Retinal pigment epithelial cell (primary cell): ENCODE measurements at regions not wholly inside any gene's neighbourhood (a gene's known extent, or its start where the extent isn't known, plus 50 kb on each side); places are given as distances from the start of the nearest gene placed in this dataset.
"Not testable (repeated sequence)": the region's sequence is repeated elsewhere in the genome, so short reads cannot be mapped to it uniquely, and the experiment has no call there.

ENCODE experiments used
- DNase-seq: peaks from one replicate; pipeline ENCODE4 v3.0.0-alpha.2; 2010; ENCODE audit warnings: low read depth
- H3K4me3 ChIP-seq: 2 replicates; pipeline ENCODE4 v1.5.1; 2011; ENCODE audit warnings: mild to moderate bottlenecking, low read length, control low read depth, moderate library complexity
- CTCF ChIP-seq: conservative IDR thresholded peaks from 2 replicates; pipeline ENCODE4 v1.5.1; 2011; ENCODE audit warnings: low read depth, low read length, control low read depth, inconsistent platforms

DNA sequence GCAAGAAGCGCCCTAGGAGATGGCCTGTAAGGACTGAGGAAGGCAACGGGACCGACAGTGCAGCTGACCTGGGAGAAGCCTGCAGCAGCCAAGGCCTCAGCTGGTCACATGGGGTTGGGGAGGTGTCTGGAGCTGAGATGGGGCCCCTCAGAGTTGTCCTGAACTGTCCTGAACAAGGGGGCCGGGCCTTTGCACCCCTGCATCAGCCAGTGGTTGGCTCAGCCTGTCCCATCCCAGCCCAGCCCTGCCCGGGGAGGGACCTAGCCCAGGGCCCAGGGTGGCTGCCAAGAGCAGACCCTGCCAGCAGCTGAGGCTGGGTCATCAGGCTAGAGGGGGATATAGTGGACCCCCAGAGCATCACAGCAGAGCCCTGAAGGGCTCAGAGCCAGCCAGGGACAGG is 122.8 kb upstream of the PPP1R26 start:
- TF ChIP-seq CTCF: no peak
- H3K4me3 ChIP-seq: no peak overlapping the region
- no peak for DNase-seq

DNA sequence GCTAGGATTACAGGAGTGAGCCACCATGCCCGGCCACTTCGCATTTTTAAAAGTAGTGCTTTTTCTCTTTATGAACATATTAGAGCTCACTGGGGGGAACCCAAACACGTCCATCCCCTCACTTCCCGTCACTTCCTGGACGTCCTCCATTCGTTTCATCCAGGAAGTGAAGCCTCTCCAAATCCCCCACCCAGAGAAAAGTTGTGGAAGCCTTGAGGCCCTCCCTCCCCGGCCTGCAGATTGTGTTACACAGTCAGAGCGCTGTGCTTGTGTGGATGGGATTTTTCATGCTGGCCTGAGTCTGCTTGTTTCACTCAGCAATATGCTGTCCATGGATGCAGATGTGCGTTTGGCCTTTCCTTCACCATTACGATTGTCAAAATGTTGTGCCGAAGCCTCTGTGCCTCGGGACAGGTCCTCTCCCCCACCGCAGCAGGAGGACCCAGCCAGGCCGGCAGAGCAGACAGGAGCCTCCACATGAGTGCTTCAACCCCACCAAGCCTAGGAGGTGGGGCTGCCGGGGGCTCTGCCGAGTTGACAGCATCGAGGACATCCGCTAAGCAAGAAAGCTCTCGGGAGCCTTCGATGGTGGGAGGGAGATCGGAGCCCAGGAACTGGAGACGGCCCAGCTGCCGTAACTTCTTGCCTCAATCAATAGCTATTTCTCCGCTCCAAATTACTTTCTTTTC is 121.6 kb upstream of the PPP1R26 start:
- TF ChIP-seq CTCF: no peak
- H3K4me3 ChIP-seq: no peak overlapping the region
- DNase-seq: no peak

DNA sequence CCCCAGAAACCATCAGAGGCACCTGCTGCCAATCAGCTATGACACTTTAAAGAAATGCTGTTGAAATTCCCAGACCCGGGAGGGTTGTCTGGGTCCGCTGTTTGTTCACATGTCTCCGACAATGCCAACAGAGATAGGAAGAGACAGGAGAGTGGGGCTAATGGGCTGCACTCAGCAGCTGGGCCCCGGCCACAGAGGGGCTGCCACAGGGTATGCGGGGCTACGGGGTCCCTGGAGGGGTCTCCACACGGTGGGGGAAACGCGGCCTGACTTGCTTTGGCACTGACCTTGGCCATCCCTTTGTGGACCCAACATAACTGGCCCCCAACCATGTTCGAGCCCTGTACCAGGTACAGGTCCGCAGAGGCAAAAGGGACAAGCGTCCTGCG is 121.0 kb upstream of the PPP1R26 start:
- H3K4me3 ChIP-seq: no peak overlapping the region
- no peak for TF ChIP-seq CTCF
- DNase-seq: no peak

GRCh38 chr9:135359764-135360163 is 119.8 kb upstream of the PPP1R26 start:
- no peak overlapping the region for H3K4me3 ChIP-seq
- no peak for DNase-seq
- TF ChIP-seq CTCF: no peak

DNA sequence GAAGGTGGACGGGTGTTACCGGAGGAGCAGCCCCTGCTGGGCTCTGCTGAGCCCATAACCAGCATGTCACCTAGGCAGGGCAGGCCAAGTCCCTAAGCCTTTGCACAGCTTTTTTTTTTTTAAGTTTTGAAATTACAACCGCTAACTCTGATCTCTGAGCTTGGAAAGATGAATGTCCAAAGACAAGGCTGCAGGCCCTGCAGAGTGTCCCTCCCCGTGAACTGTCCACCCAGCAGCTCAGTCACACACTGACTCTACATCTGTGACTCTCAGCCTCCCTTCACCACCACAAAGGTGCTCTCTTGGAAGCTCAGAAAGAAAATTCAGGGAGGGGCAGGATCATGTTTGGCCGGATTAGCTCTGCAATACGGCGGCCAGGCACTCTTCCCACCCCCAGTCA is 119.0 kb upstream of the PPP1R26 start:
- no peak for TF ChIP-seq CTCF
- H3K4me3 ChIP-seq: no peak overlapping the region
- DNase-seq: no peak

DNA sequence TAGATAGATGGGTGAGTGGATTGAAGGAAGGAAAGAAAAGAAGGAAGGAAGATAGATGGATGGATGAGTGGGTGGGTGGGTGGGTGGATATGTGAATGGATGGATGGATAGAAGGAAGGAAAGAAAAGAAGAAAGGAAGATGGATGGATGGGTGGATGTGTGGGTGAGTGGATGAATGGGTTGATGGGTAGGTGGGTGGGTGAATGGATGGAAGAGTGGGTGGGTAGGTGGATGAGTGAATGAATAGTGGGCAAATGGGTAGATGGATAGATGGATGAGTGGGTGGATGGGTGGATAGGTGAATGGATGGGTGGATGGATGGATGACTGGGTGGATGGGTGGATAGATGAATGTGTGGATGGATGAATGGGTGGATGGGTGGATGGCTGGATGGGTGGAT is 117.9 kb upstream of the PPP1R26 start:
- not testable (repeated sequence) for H3K4me3 ChIP-seq, DNase-seq

GRCh38 chr9:135363596-135363995 is 116.0 kb upstream of the PPP1R26 start:
- no peak overlapping the region for H3K4me3 ChIP-seq
- no peak for TF ChIP-seq CTCF
- DNase-seq: no peak
